HUES6 (cell line): ENCODE measurements at regions not wholly inside any gene's neighbourhood (a gene's known extent, or its start where the extent isn't known, plus 50 kb on each side); places are given as distances from the start of the nearest gene placed in this dataset.

Experiments used
- H3K27ac ChIP-seq: 2 replicates; pipeline ENCODE4 v1.7.0; 2013; ENCODE audit warnings: low read depth, mild to moderate bottlenecking, low read length, inconsistent platforms
- H3K27me3 ChIP-seq: 2 replicates; pipeline ENCODE4 v1.6.1; 2013; ENCODE audit warnings: low read length; ENCODE audit not compliant: control insufficient read depth, insufficient read depth
- H3K36me3 ChIP-seq: 2 replicates; pipeline ENCODE4 v1.6.1; 2013; ENCODE audit warnings: low read length; ENCODE audit not compliant: control insufficient read depth, insufficient read depth
- H3K4me1 ChIP-seq: 2 replicates; pipeline ENCODE4 v1.6.1; 2013; ENCODE audit warnings: low read length; ENCODE audit not compliant: control insufficient read depth, insufficient read depth
- H3K4me3 ChIP-seq: 2 replicates; pipeline ENCODE4 v1.5.1; 2013; ENCODE audit warnings: low read depth, low read length
- H3K9ac ChIP-seq: one replicate; pipeline ENCODE4 v1.6.1; 2013; ENCODE audit warnings: mild to moderate bottlenecking, low read length
- H3K9me3 ChIP-seq: 2 replicates; pipeline ENCODE4 v1.6.1; 2013; ENCODE audit warnings: low read depth, low read length; ENCODE audit not compliant: control insufficient read depth, insufficient read depth

- Histone ChIP-seq H3K4me1 (no peaks in the 10 kb centered on the region), H3K4me3 (no peak overlapping the region), H3K36me3 (no peaks in the 10 kb centered on the region), H3K9ac (no peak overlapping the region), H3K27ac (no peak overlapping the region), H3K27me3 (no peaks in the 10 kb centered on the region), H3K9me3 (no peaks in the 10 kb centered on the region)
Measured at GRCh38 chr5:85703296-85703695, 914.4 kb upstream of the COX7C start.

- H3K4me3 ChIP-seq, result no peak overlapping the region
- H3K27ac ChIP-seq, result no peak overlapping the region
- no peak overlapping the region for H3K9ac ChIP-seq
- H3K9me3 ChIP-seq, result no peaks in the 10 kb centered on the region
- H3K36me3 ChIP-seq, result no peaks in the 10 kb centered on the region
- H3K27me3 ChIP-seq, result no peaks in the 10 kb centered on the region
- no peaks in the 10 kb centered on the region for H3K4me1 ChIP-seq
Measured at GRCh38 chr5:85709728-85710127, 908.0 kb upstream of the COX7C start.

- Histone ChIP-seq H3K4me1 (no peaks in the 10 kb centered on the region), H3K27ac (no peak overlapping the region)
Measured at GRCh38 chr5:85716344-85717202, 901.2 kb upstream of the COX7C start.

GRCh38 chr5:85717203-85717563, 900.6 kb upstream of the COX7C start:
- Histone ChIP-seq H3K27me3 (no peaks in the 10 kb centered on the region), H3K9me3 (no peaks in the 10 kb centered on the region), H3K4me1 (no peaks in the 10 kb centered on the region), H3K9ac (no peak overlapping the region), H3K36me3 (no peaks in the 10 kb centered on the region), H3K4me3 (no peak overlapping the region), H3K27ac (no peak overlapping the region)

More at GRCh38 chr5:85716344-85717202, 901.2 kb upstream of the COX7C start:
- H3K9me3 ChIP-seq, result no peaks in the 10 kb centered on the region
- H3K36me3 ChIP-seq, result no peaks in the 10 kb centered on the region
- H3K4me3 ChIP-seq, result no peak overlapping the region
- no peak overlapping the region for H3K9ac ChIP-seq
- no peaks in the 10 kb centered on the region for H3K27me3 ChIP-seq

DNA sequence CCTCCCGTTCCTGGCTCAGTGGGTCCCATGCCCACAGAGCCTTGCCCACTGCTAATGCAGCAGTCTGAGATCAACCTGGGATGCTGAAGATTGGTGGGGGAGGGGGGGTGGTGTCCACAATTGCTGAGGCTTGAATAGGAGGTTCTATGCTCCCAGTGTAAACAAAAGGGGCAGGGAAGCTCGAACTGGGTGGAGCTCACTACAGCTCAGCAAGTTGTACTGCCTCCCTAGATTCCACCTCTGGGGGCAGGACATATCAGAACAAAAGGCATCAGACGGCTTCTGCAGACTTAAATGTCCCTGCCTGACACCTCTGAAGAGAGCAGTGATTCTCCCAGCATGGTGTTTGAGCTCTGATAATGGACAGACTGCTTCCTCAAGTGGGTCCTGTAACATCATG, 885.6 kb upstream of the COX7C start:
- H3K27me3 ChIP-seq, result no peaks in the 10 kb centered on the region
- H3K4me3 ChIP-seq, result no peak overlapping the region
- H3K27ac ChIP-seq, result no peak overlapping the region
- H3K9ac ChIP-seq, result no peak overlapping the region
- no peaks in the 10 kb centered on the region for H3K4me1 ChIP-seq
- no peaks in the 10 kb centered on the region for H3K36me3 ChIP-seq
- H3K9me3 ChIP-seq, result peaks cover 3% of the 10 kb centered on the region; the same call in 1 of the 2 replicates

GRCh38 chr5:85741972-85742371, 875.8 kb upstream of the COX7C start:
- no peaks in the 10 kb centered on the region for H3K4me1 ChIP-seq
- H3K27ac ChIP-seq, result no peak overlapping the region
- H3K36me3 ChIP-seq, result no peaks in the 10 kb centered on the region
- H3K4me3 ChIP-seq, result no peak overlapping the region
- no peaks in the 10 kb centered on the region for H3K27me3 ChIP-seq
- no peak overlapping the region for H3K9ac ChIP-seq
- peaks cover 27% of the 10 kb centered on the region for H3K9me3 ChIP-seq

DNA sequence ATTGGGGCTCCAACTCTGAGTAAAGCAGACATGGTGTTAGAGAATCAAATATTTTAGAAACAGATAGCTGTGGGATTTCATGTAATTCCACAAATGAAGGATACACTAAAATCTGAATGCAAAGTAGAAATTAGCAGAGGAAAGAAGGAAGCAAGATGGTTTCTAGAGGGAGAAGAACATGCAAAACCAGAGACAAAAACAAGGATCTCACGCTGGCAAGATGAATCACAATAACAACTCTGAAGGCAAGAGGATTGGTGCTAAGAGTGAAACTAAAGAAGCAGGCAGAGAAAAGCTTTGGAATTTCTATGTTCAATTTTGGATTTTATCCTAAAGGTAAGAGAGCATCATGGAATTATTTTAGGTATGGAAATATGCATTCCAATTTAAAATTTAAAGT, 857.2 kb upstream of the COX7C start:
- H3K9me3 ChIP-seq, result peaks cover 4% of the 10 kb centered on the region; the same call in 1 of the 2 replicates
- H3K4me1 ChIP-seq, result peaks cover 5% of the 10 kb centered on the region; the same call in 1 of the 2 replicates
- no peak overlapping the region for H3K4me3 ChIP-seq
- no peak overlapping the region for H3K9ac ChIP-seq
- H3K27me3 ChIP-seq, result no peaks in the 10 kb centered on the region
- H3K36me3 ChIP-seq, result no peaks in the 10 kb centered on the region
- 0 out of 2 replicates have a peak overlapping the region, but pooled peaks have one; percentile 3 for H3K27ac ChIP-seq

DNA sequence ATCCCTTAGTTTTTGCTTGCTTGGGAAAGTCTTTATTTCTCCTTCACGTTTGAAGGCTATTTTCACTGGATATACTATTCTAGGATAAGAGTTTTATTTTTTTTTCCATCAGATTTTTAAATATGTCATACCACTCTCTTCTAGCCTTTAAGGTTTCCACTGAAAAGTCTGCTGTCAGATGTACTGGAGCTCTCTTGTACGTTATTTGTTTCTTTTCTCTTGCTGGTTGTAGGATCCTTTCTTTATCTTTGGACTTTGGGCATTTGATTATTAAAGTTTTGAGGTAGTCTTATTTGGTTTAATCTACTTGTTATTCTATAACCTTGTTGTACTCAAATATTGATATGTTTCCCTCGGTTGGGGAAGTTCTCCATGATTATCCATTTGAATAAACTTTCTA, 848.4 kb upstream of the COX7C start:
- Histone ChIP-seq H3K27me3 (no peaks in the 10 kb centered on the region), H3K36me3 (no peaks in the 10 kb centered on the region), H3K9ac (no peak overlapping the region), H3K9me3 (peaks cover 13% of the 10 kb centered on the region), H3K4me1 (no peaks in the 10 kb centered on the region), H3K27ac (no peak overlapping the region), H3K4me3 (no peak overlapping the region)

DNA sequence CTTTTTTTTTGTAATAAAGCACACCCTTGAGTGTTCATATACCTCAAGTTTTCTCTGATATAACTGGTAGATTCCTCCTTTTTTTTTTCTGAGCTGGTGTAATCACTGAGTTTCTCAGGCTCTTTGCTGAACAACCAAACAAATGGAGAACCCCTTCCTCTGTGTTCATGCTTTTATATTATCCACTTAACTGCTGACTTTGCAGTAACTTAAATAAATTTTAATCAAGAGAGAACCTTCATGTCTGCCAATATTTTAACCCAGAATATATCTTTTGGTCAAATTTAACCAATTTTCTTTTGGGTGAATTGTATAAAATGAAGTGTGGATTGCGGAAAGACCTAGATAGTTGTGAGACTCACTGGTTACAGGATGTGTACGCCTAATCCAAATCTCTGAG, 833.0 kb upstream of the COX7C start:
- H3K4me1 ChIP-seq, result no peaks in the 10 kb centered on the region
- H3K9me3 ChIP-seq, result no peaks in the 10 kb centered on the region
- H3K9ac ChIP-seq, result no peak overlapping the region

DNA sequence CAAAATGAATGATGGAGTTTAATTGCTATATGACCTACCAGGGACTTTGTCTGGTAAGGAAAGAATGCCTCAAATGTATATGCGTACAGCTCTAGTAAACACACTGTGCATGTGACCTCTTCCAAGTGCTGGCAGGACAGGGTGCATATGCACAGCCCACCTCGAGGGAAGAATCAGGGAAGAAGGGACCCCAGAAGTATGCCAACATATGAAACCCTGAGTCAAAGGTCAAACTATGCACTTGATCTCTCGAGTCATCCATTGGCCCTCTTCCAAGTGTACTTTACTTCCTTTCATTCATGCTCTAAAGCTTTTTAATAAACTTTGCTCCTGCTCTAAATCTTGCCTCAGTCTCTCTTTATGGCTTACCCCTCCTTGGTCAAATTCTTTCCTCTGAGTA, 804.6 kb upstream of the COX7C start:
- Histone ChIP-seq H3K4me3 (no peak overlapping the region), H3K36me3 (no peaks in the 10 kb centered on the region), H3K27ac (no peak overlapping the region), H3K9me3 (peaks cover 3% of the 10 kb centered on the region; the same call in 1 of the 2 replicates), H3K27me3 (no peaks in the 10 kb centered on the region), H3K9ac (no peak overlapping the region), H3K4me1 (peaks cover 26% of the 10 kb centered on the region)

More for the DNA sequence above, 833.0 kb upstream of the COX7C start:
- H3K4me3 ChIP-seq, result no peak overlapping the region
- no peaks in the 10 kb centered on the region for H3K27me3 ChIP-seq
- no peak overlapping the region for H3K27ac ChIP-seq
- H3K36me3 ChIP-seq, result no peaks in the 10 kb centered on the region

GRCh38 chr5:85814596-85814995, 803.1 kb upstream of the COX7C start:
- Histone ChIP-seq H3K4me3 (0 out of 2 replicates have a peak overlapping the region, but pooled peaks have one; percentile 26), H3K9me3 (peaks cover 3% of the 10 kb centered on the region; the same call in 1 of the 2 replicates), H3K4me1 (peaks cover 26% of the 10 kb centered on the region), H3K27me3 (no peaks in the 10 kb centered on the region), H3K36me3 (no peaks in the 10 kb centered on the region), H3K9ac (no peak overlapping the region), H3K27ac (peak overlapping the region; percentile 50)
